ENCODE measurements at regions not wholly inside any gene's neighbourhood (a gene's known extent, or its start where the extent isn't known, plus 50 kb on each side); places are given as distances from the start of the nearest gene placed in this dataset.

DNA sequence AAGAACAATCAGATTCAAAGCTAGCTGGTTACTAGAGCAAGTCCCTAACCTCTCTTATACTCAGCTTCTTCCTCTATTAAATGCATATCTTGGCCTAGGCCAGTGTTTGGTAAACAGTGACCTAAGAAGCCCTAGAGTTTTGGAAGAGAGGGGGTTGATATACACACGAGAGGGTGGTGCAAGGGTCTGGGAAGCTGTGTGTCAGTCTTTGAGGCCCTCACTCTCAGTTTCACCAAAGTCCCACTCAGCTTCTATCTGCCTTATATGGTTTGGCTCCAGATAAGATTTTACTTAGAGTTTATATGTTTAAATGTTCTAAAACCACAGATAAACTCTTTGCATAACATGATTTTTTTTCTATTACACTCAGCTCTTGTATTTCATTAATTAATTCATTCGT, 526.1 kb upstream of the BTBD3 start:
- Histone ChIP-seq H3K4me3 (ENCODE audit: low read length in 2 of 2) (no peak overlapping the region), H4K8ac (ENCODE audit: low read depth, low read length) (no peak overlapping the region), H2BK5ac (ENCODE audit: low read length) (no peak overlapping the region), H2AK5ac (ENCODE audit: low read depth, low read length) (no peak overlapping the region), H3K4me1 (ENCODE audit: control insufficient read depth in 2 of 2, insufficient read depth in 1 of 2, low read depth in 1 of 2, low read length in 2 of 2) (no peaks in the 10 kb centered on the region), H2BK12ac (ENCODE audit: low read length) (no peak overlapping the region), H3K79me1 (ENCODE audit: low read depth, low read length) (no peaks in the 10 kb centered on the region), H3K9me3 (replicated peaks in 1 of 2; ENCODE audit: control insufficient read depth in 2 of 2, insufficient read depth in 1 of 2, low read depth in 1 of 2, low read length in 2 of 2) (peaks cover 0 to 4% of the 10 kb centered on the region in 2 donors), H3K9ac (ENCODE audit: low read depth, low read length, poor library complexity) (no peak overlapping the region), H3K27me3 (ENCODE audit: control insufficient read depth in 3 of 3, insufficient read depth in 3 of 3, low read depth in 1 of 3, low read length in 3 of 3) (no peaks in the 10 kb centered on the region), H3K23ac (ENCODE audit: low read depth, low read length, poor library complexity) (no peak overlapping the region), H2BK15ac (ENCODE audit: low read length) (no peak overlapping the region), H4K91ac (ENCODE audit: low read depth, low read length, poor library complexity) (no peak overlapping the region), H3K27ac (replicated peaks; ENCODE audit: low read length) (no peak overlapping the region), H3K4ac (ENCODE audit: low read length) (no peak overlapping the region), H2AFZ (ENCODE audit: low read length) (no peak overlapping the region), H3K36me3 (replicated peaks in 1 of 2; ENCODE audit: control insufficient read depth in 2 of 2, insufficient read depth in 2 of 2, low read length in 2 of 2) (no peaks in the 10 kb centered on the region), H3K14ac (ENCODE audit: low read length) (no peak overlapping the region), H3K18ac (ENCODE audit: low read length) (no peak overlapping the region), H2BK120ac (ENCODE audit: low read depth, low read length) (no peak overlapping the region), H3K4me2 (ENCODE audit: insufficient read depth, low read length, poor library complexity, severe bottlenecking) (no peak overlapping the region)
- WGBS, 2 donors (ENCODE audit: extremely low coverage in 2 of 2, insufficient read length in 2 of 2, insufficient replicate concordance in 1 of 2) = no CpG with 5 or more reads among the region's 2 CpGs
- DNase-seq (ENCODE audit: low spot score) = no peak

GRCh38 chr20:11394145-11394833, 523.4 kb upstream of the BTBD3 start:
- no peak overlapping the region for H2AFZ ChIP-seq (ENCODE audit: low read length)
- no peak for DNase-seq (ENCODE audit: low spot score)
- H3K9me3 ChIP-seq (replicated peaks in 1 of 2; ENCODE audit: control insufficient read depth in 2 of 2, insufficient read depth in 1 of 2, low read depth in 1 of 2, low read length in 2 of 2) = no peaks in the 10 kb centered on the region
- H4K8ac ChIP-seq (ENCODE audit: low read depth, low read length) = no peak overlapping the region
- H2BK12ac ChIP-seq (ENCODE audit: low read length) = no peak overlapping the region
- H3K18ac ChIP-seq (ENCODE audit: low read length) = no peak overlapping the region
- no peak overlapping the region for H3K4me3 ChIP-seq (ENCODE audit: low read length in 2 of 2)
- no peak overlapping the region for H3K9ac ChIP-seq (ENCODE audit: low read depth, low read length, poor library complexity)
- H3K36me3 ChIP-seq (replicated peaks in 1 of 2; ENCODE audit: control insufficient read depth in 2 of 2, insufficient read depth in 2 of 2, low read length in 2 of 2) = no peaks in the 10 kb centered on the region
- H2AK5ac ChIP-seq (ENCODE audit: low read depth, low read length) = no peak overlapping the region
- no peak overlapping the region for H2BK15ac ChIP-seq (ENCODE audit: low read length)
- H3K14ac ChIP-seq (ENCODE audit: low read length) = no peak overlapping the region
- H3K4me1 ChIP-seq (ENCODE audit: control insufficient read depth in 2 of 2, insufficient read depth in 1 of 2, low read depth in 1 of 2, low read length in 2 of 2) = no peaks in the 10 kb centered on the region
- H3K27me3 ChIP-seq (ENCODE audit: control insufficient read depth in 3 of 3, insufficient read depth in 3 of 3, low read depth in 1 of 3, low read length in 3 of 3) = no peaks in the 10 kb centered on the region
- no CpG with 5 or more reads among the region's 2 CpGs for WGBS, 2 donors (ENCODE audit: extremely low coverage in 2 of 2, insufficient read length in 2 of 2, insufficient replicate concordance in 1 of 2)
- H3K4ac ChIP-seq (ENCODE audit: low read length) = no peak overlapping the region
- no peak overlapping the region for H3K4me2 ChIP-seq (ENCODE audit: insufficient read depth, low read length, poor library complexity, severe bottlenecking)
- H2BK120ac ChIP-seq (ENCODE audit: low read depth, low read length) = no peak overlapping the region
- no peak overlapping the region for H4K91ac ChIP-seq (ENCODE audit: low read depth, low read length, poor library complexity)
- no peak overlapping the region for H3K23ac ChIP-seq (ENCODE audit: low read depth, low read length, poor library complexity)
- H2BK5ac ChIP-seq (ENCODE audit: low read length) = no peak overlapping the region
- H3K27ac ChIP-seq (replicated peaks; ENCODE audit: low read length) = no peak overlapping the region
- H3K79me1 ChIP-seq (ENCODE audit: low read depth, low read length) = no peaks in the 10 kb centered on the region

DNA sequence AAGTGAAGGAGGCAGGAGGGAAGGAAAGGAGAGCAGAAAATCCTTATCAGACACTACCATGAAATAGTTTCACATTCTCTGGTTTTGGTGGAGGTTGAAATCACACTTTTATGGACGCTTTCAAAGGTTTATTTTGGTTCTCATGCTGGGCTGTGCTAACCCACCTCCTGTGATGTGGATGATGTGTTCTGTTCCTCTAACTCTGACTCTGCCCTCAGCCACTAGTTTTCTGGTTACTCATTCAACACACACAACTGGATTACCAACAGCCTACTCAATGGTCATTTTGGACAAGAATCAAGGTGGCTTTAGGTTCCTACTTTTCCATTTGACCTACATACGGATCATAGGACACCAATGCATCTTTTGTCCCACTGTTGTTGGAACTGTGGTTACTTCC, 522.1 kb upstream of the BTBD3 start:
- Histone ChIP-seq H3K36me3 (replicated peaks in 1 of 2; ENCODE audit: control insufficient read depth in 2 of 2, insufficient read depth in 2 of 2, low read length in 2 of 2) (no peaks in the 10 kb centered on the region), H2BK12ac (ENCODE audit: low read length) (no peak overlapping the region), H2BK120ac (ENCODE audit: low read depth, low read length) (no peak overlapping the region), H3K4me3 (ENCODE audit: low read length in 2 of 2) (no peak overlapping the region), H2AK5ac (ENCODE audit: low read depth, low read length) (no peak overlapping the region), H3K9me3 (replicated peaks in 1 of 2; ENCODE audit: control insufficient read depth in 2 of 2, insufficient read depth in 1 of 2, low read depth in 1 of 2, low read length in 2 of 2) (no peaks in the 10 kb centered on the region), H2BK15ac (ENCODE audit: low read length) (no peak overlapping the region), H3K27ac (replicated peaks; ENCODE audit: low read length) (no peak overlapping the region), H4K91ac (ENCODE audit: low read depth, low read length, poor library complexity) (no peak overlapping the region), H3K23ac (ENCODE audit: low read depth, low read length, poor library complexity) (no peak overlapping the region), H4K8ac (ENCODE audit: low read depth, low read length) (no peak overlapping the region), H3K14ac (ENCODE audit: low read length) (no peak overlapping the region), H2BK5ac (ENCODE audit: low read length) (no peak overlapping the region), H3K79me1 (ENCODE audit: low read depth, low read length) (no peaks in the 10 kb centered on the region), H3K27me3 (ENCODE audit: control insufficient read depth in 3 of 3, insufficient read depth in 3 of 3, low read depth in 1 of 3, low read length in 3 of 3) (no peaks in the 10 kb centered on the region), H3K4me1 (ENCODE audit: control insufficient read depth in 2 of 2, insufficient read depth in 1 of 2, low read depth in 1 of 2, low read length in 2 of 2) (no peaks in the 10 kb centered on the region), H3K9ac (ENCODE audit: low read depth, low read length, poor library complexity) (no peak overlapping the region), H3K18ac (ENCODE audit: low read length) (no peak overlapping the region), H3K4me2 (ENCODE audit: insufficient read depth, low read length, poor library complexity, severe bottlenecking) (no peak overlapping the region), H3K4ac (ENCODE audit: low read length) (no peak overlapping the region), H2AFZ (ENCODE audit: low read length) (no peak overlapping the region)
- WGBS, 2 donors (ENCODE audit: extremely low coverage in 2 of 2, insufficient read length in 2 of 2, insufficient replicate concordance in 1 of 2) = no CpG with 5 or more reads among the region's 2 CpGs
- no peak for DNase-seq (ENCODE audit: low spot score)

GRCh38 chr20:11401988-11402387, 515.7 kb upstream of the BTBD3 start:
- H2AK5ac ChIP-seq (ENCODE audit: low read depth, low read length) = no peak overlapping the region
- no peaks in the 10 kb centered on the region for H3K4me1 ChIP-seq (ENCODE audit: control insufficient read depth in 2 of 2, insufficient read depth in 1 of 2, low read depth in 1 of 2, low read length in 2 of 2)
- H3K27me3 ChIP-seq (ENCODE audit: control insufficient read depth in 3 of 3, insufficient read depth in 3 of 3, low read depth in 1 of 3, low read length in 3 of 3) = no peaks in the 10 kb centered on the region
- H2BK5ac ChIP-seq (ENCODE audit: low read length) = no peak overlapping the region
- H3K36me3 ChIP-seq (replicated peaks in 1 of 2; ENCODE audit: control insufficient read depth in 2 of 2, insufficient read depth in 2 of 2, low read length in 2 of 2) = no peaks in the 10 kb centered on the region
- no peak overlapping the region for H3K9ac ChIP-seq (ENCODE audit: low read depth, low read length, poor library complexity)
- no peaks in the 10 kb centered on the region for H3K9me3 ChIP-seq (replicated peaks in 1 of 2; ENCODE audit: control insufficient read depth in 2 of 2, insufficient read depth in 1 of 2, low read depth in 1 of 2, low read length in 2 of 2)
- peak overlapping the region; percentile 28 for H2AFZ ChIP-seq (ENCODE audit: low read length)
- H3K4me3 ChIP-seq (ENCODE audit: low read length in 2 of 2) = no peak overlapping the region
- H3K79me1 ChIP-seq (ENCODE audit: low read depth, low read length) = no peaks in the 10 kb centered on the region
- H2BK120ac ChIP-seq (ENCODE audit: low read depth, low read length) = no peak overlapping the region
- no peak overlapping the region for H4K8ac ChIP-seq (ENCODE audit: low read depth, low read length)
- no peak overlapping the region for H3K14ac ChIP-seq (ENCODE audit: low read length)
- H3K27ac ChIP-seq (replicated peaks; ENCODE audit: low read length) = no peak overlapping the region
- no peak overlapping the region for H3K4ac ChIP-seq (ENCODE audit: low read length)
- no peak overlapping the region for H3K4me2 ChIP-seq (ENCODE audit: insufficient read depth, low read length, poor library complexity, severe bottlenecking)
- no CpG with 5 or more reads among the region's 3 CpGs for WGBS, 2 donors (ENCODE audit: extremely low coverage in 2 of 2, insufficient read length in 2 of 2, insufficient replicate concordance in 1 of 2)
- no peak overlapping the region for H3K18ac ChIP-seq (ENCODE audit: low read length)
- no peak overlapping the region for H3K23ac ChIP-seq (ENCODE audit: low read depth, low read length, poor library complexity)
- DNase-seq (ENCODE audit: low spot score) = no peak
- H2BK15ac ChIP-seq (ENCODE audit: low read length) = no peak overlapping the region
- no peak overlapping the region for H4K91ac ChIP-seq (ENCODE audit: low read depth, low read length, poor library complexity)
- no peak overlapping the region for H2BK12ac ChIP-seq (ENCODE audit: low read length)

Data from neuronal stem cell (in vitro differentiated cells).